ENCODE measurements at regions not wholly inside any gene's neighbourhood (a gene's known extent, or its start where the extent isn't known, plus 50 kb on each side); places are given as distances from the start of the nearest gene placed in this dataset.

GRCh38 chr10:118974951-118975350 lies 54.6 kb upstream of the NANOS1 start:
- TF ChIP-seq CTCF (IDR thresholded peaks at IDR 0.05; ENCODE audit: insufficient read depth, low read length, poor library complexity, severe bottlenecking) (no peak), EZH2phosphoT487 (conservative IDR thresholded peaks at IDR 0.05; ENCODE audit: low read length) (no peak)

Data from SU-DHL-6 (cell line).